ENCODE measurements at regions not wholly inside any gene's neighbourhood (a gene's known extent, or its start where the extent isn't known, plus 50 kb on each side); places are given as distances from the start of the nearest gene placed in this dataset.

DNA sequence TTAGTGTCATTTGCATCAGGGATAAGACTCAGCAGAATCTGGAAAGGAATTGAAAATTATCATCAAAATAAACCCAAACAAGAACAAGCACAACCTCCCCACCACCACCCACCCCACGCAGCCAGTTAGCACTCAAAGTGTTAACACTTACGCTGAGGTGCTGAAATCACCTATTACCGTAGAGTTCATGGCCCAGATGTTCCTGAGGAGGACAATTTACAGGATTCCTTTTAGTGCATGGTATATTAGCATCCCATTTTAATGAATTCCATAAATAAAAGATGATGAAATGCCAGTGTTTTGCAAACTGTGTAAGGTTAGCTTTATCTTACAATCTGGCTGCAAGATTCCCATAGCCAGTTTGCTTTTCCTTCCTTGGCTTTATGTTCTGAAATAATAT is 359.3 kb upstream of the SOX11 start:
- H3K9me3 ChIP-seq (ENCODE audit: control insufficient read depth, insufficient read depth, low read length), result no peaks in the 10 kb centered on the region

DNA sequence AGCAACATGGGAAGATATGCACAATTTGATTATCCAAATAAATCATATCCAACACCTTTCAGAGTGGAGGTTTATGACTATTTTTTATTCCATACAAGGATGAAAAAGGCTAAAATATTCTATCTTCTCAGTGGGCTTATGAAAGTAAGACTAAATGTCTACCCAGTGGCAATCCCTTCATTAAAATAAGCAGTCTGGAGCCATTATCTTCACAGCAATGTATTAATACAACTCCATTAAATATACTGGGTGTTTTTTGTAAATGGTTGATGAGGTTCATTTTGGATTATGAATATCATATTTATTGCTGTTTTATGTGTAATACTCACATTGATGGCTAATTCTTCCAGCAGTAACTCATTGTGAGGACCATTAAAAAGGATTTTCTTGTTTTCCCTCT is 352.7 kb upstream of the SOX11 start:
- Histone ChIP-seq H3K4me1 (ENCODE audit: insufficient read depth, low read length) (no peaks in the 10 kb centered on the region; the same call in 1 of the 2 replicates), H3K36me3 (ENCODE audit: insufficient read depth, low read length) (no peaks in the 10 kb centered on the region), H3K9ac (ENCODE audit: low read depth, low read length) (no peak overlapping the region), H3K9me3 (ENCODE audit: control insufficient read depth, insufficient read depth, low read length) (no peaks in the 10 kb centered on the region)

More for the DNA sequence above, 359.3 kb upstream of the SOX11 start:
- no peaks in the 10 kb centered on the region for H3K36me3 ChIP-seq (ENCODE audit: insufficient read depth, low read length)
- no peaks in the 10 kb centered on the region for H3K4me1 ChIP-seq (ENCODE audit: insufficient read depth, low read length)
- H3K9ac ChIP-seq (ENCODE audit: low read depth, low read length), result no peak overlapping the region

GRCh38 chr2:5343785-5344335 is 348.3 kb upstream of the SOX11 start:
- no peak overlapping the region for H3K9ac ChIP-seq (ENCODE audit: low read depth, low read length)
- H3K4me1 ChIP-seq (ENCODE audit: insufficient read depth, low read length), result no peaks in the 10 kb centered on the region; the same call in 1 of the 2 replicates
- no peaks in the 10 kb centered on the region for H3K36me3 ChIP-seq (ENCODE audit: insufficient read depth, low read length)
- H3K9me3 ChIP-seq (ENCODE audit: control insufficient read depth, insufficient read depth, low read length), result no peaks in the 10 kb centered on the region

DNA sequence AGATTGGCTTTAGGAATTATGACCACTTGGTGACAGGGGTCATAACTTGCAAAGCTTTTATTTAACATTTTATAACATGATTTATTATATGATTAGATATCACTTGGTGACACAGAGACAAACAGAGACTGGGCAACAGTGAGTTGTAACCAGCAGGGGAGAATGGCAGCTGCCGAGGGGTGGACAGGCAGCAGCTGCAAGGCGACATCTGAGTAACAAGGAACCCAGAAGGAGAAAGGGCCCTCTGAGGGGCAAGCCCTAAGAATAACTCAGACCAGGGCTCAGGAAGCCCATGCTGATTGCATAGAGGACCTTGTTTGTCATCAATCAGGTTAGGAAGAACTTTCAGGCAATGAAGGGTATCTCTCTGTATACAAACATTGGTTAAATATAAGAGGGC is 339.9 kb upstream of the SOX11 start:
- Histone ChIP-seq H3K9ac (ENCODE audit: low read depth, low read length) (no peak overlapping the region), H3K36me3 (ENCODE audit: insufficient read depth, low read length) (no peaks in the 10 kb centered on the region), H3K4me1 (ENCODE audit: insufficient read depth, low read length) (no peaks in the 10 kb centered on the region), H3K9me3 (ENCODE audit: control insufficient read depth, insufficient read depth, low read length) (peaks cover 3% of the 10 kb centered on the region; the same call in 1 of the 2 replicates)

DNA sequence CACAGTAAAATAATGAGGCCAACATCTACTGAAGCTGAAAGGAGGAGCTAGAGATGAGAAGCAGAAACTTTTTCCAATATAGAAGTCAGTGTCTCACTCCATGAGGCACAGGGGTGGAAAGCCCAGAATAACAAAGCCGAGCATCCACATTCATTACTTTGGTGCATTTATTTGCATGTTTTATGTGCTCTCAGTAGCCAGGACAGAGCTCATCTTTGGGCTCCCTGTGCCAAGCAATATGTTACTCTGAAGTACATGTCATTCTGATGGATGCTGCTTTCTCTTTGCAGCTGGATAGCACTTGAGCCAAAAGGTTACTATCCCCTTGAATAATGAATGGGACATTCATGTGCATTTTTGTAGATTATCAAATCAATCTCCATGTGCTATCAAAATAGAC is 338.6 kb upstream of the SOX11 start:
- Histone ChIP-seq H3K9me3 (ENCODE audit: control insufficient read depth, insufficient read depth, low read length) (peaks cover 3% of the 10 kb centered on the region; the same call in 1 of the 2 replicates), H3K4me1 (ENCODE audit: insufficient read depth, low read length) (no peaks in the 10 kb centered on the region), H3K36me3 (ENCODE audit: insufficient read depth, low read length) (no peaks in the 10 kb centered on the region), H3K9ac (ENCODE audit: low read depth, low read length) (no peak overlapping the region)

GRCh38 chr2:5359397-5359796 is 332.8 kb upstream of the SOX11 start:
- Histone ChIP-seq H3K36me3 (ENCODE audit: insufficient read depth, low read length) (no peaks in the 10 kb centered on the region), H3K9me3 (ENCODE audit: control insufficient read depth, insufficient read depth, low read length) (no peaks in the 10 kb centered on the region), H3K4me1 (ENCODE audit: insufficient read depth, low read length) (no peaks in the 10 kb centered on the region), H3K9ac (ENCODE audit: low read depth, low read length) (no peak overlapping the region)

- Histone ChIP-seq H3K9me3 (ENCODE audit: control insufficient read depth, insufficient read depth, low read length) (no peaks in the 10 kb centered on the region), H3K4me1 (ENCODE audit: insufficient read depth, low read length) (no peaks in the 10 kb centered on the region), H3K36me3 (ENCODE audit: insufficient read depth, low read length) (no peaks in the 10 kb centered on the region), H3K9ac (ENCODE audit: low read depth, low read length) (no peak overlapping the region)
Measured at GRCh38 chr2:5360081-5360480, 332.1 kb upstream of the SOX11 start.

DNA sequence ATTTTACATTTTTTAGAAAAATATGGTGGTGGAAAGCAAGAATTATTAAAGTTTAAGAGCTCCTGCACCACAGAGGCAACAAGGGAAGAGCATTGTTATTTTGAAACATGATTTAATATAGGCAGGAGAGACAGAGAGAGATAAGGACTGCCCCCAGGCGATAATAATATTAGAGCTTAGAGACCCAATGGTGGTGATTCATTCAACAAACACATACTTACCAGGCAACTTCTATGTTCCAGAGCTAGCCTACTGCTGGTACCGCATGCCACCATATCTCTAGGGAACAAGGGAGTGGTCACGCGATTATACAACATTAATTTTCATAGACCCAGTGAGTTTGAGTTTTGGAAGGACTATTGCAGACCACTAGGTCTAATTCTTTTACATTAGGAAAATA is 327.8 kb upstream of the SOX11 start:
- Histone ChIP-seq H3K36me3 (ENCODE audit: insufficient read depth, low read length) (no peaks in the 10 kb centered on the region), H3K4me1 (ENCODE audit: insufficient read depth, low read length) (no peaks in the 10 kb centered on the region; the same call in 1 of the 2 replicates), H3K9ac (ENCODE audit: low read depth, low read length) (no peak overlapping the region), H3K9me3 (ENCODE audit: control insufficient read depth, insufficient read depth, low read length) (no peaks in the 10 kb centered on the region)

DNA sequence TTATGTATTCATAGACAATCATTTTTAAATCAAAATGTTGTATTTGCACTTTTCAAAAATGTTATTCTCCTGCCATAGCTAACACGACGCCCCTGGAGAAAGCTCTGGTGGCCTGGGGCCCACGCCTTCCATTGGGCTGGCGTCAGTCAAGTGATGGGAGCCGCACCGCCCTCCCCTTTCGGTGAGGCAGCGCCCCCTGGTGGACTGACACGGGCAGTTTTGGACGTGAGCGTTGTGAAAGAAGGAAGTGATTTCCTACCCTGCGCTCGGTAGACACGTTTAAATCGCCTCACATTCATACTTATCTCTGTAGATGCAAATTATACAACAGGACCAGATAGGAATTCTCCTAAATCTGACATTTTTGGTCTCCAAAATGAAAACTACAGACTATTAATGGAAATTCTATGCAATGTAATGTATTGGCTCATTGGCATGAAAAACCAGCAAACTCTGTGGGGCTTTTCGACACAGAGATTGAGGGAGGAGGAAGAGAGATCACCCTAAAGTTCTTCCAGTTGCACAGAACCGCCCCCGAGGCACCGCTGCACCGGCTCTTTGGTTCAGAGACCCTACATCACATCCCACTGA is 326.2 kb upstream of the SOX11 start:
- no peaks in the 10 kb centered on the region; the same call in 1 of the 2 replicates for H3K4me1 ChIP-seq (ENCODE audit: insufficient read depth, low read length)
- H3K36me3 ChIP-seq (ENCODE audit: insufficient read depth, low read length), result no peaks in the 10 kb centered on the region
- no peaks in the 10 kb centered on the region for H3K9me3 ChIP-seq (ENCODE audit: control insufficient read depth, insufficient read depth, low read length)
- H3K9ac ChIP-seq (ENCODE audit: low read depth, low read length), result no peak overlapping the region

DNA sequence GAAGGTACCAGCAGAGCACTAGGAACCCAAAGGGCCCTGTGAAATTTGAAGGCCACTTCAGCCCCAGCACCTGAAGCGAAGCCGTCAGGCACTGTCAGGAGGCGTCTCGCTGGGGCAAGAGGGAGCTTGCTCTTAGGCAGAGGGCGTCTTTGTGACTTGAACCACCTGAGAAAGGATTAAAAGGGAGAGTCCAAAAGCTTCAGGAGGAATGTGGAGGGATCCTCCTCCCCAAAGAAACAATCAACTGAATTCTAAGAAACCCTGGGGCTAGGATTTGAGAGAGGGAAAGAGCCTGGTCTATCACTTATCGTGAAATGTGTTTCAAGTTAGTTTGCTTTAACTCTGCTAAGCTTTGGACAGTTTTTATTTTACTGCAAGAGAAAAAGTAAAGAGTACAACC is 324.9 kb upstream of the SOX11 start:
- H3K4me1 ChIP-seq (ENCODE audit: insufficient read depth, low read length), result peaks cover 3% of the 10 kb centered on the region; the same call in 1 of the 2 replicates
- no peaks in the 10 kb centered on the region for H3K9me3 ChIP-seq (ENCODE audit: control insufficient read depth, insufficient read depth, low read length)
- H3K36me3 ChIP-seq (ENCODE audit: insufficient read depth, low read length), result no peaks in the 10 kb centered on the region
- H3K9ac ChIP-seq (ENCODE audit: low read depth, low read length), result no peak overlapping the region

GRCh38 chr2:5368263-5368662 is 323.9 kb upstream of the SOX11 start:
- H3K36me3 ChIP-seq (ENCODE audit: insufficient read depth, low read length), result no peaks in the 10 kb centered on the region
- H3K9me3 ChIP-seq (ENCODE audit: control insufficient read depth, insufficient read depth, low read length), result no peaks in the 10 kb centered on the region
- no peak overlapping the region for H3K9ac ChIP-seq (ENCODE audit: low read depth, low read length)
- H3K4me1 ChIP-seq (ENCODE audit: insufficient read depth, low read length), result peaks cover 6% of the 10 kb centered on the region; the same call in 1 of the 2 replicates

GRCh38 chr2:5369510-5369909 is 322.7 kb upstream of the SOX11 start:
- no peak overlapping the region for H3K9ac ChIP-seq (ENCODE audit: low read depth, low read length)

DNA sequence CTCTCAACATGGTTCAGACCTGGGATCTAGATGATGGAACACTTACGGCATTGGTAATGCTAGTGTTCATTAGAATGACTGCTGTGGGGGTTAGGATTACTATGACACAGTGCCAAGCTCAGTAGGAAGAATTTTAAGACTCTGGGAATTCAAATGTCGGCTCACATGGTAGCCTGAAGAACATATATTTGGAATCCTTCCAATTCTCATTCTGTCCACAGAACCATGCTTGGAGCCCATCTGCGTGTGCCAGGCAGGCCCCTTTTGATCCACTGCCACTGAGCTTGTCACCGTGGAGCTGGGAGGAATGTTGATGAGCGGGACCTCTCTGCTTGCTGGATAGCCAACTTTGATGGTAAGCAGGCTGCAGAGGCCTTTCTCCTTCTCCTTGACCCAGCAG is 322.0 kb upstream of the SOX11 start:
- Histone ChIP-seq H3K4me1 (ENCODE audit: insufficient read depth, low read length) (peaks cover 22% of the 10 kb centered on the region; the same call in 1 of the 2 replicates), H3K9ac (ENCODE audit: low read depth, low read length) (no peak overlapping the region), H3K9me3 (ENCODE audit: control insufficient read depth, insufficient read depth, low read length) (no peaks in the 10 kb centered on the region), H3K36me3 (ENCODE audit: insufficient read depth, low read length) (no peaks in the 10 kb centered on the region)

More at GRCh38 chr2:5369510-5369909, 322.7 kb upstream of the SOX11 start:
- Histone ChIP-seq H3K4me1 (ENCODE audit: insufficient read depth, low read length) (peaks cover 18% of the 10 kb centered on the region; the same call in 1 of the 2 replicates), H3K9me3 (ENCODE audit: control insufficient read depth, insufficient read depth, low read length) (no peaks in the 10 kb centered on the region), H3K36me3 (ENCODE audit: insufficient read depth, low read length) (no peaks in the 10 kb centered on the region)

- no peak overlapping the region for H3K9ac ChIP-seq (ENCODE audit: low read depth, low read length)
- no peaks in the 10 kb centered on the region for H3K36me3 ChIP-seq (ENCODE audit: insufficient read depth, low read length)
- H3K4me1 ChIP-seq (ENCODE audit: insufficient read depth, low read length), result peaks cover 22% of the 10 kb centered on the region; the same call in 1 of the 2 replicates
- no peaks in the 10 kb centered on the region for H3K9me3 ChIP-seq (ENCODE audit: control insufficient read depth, insufficient read depth, low read length)
Measured at GRCh38 chr2:5372141-5372540, 320.0 kb upstream of the SOX11 start.

- Histone ChIP-seq H3K36me3 (ENCODE audit: insufficient read depth, low read length) (no peaks in the 10 kb centered on the region), H3K9me3 (ENCODE audit: control insufficient read depth, insufficient read depth, low read length) (no peaks in the 10 kb centered on the region), H3K4me1 (ENCODE audit: insufficient read depth, low read length) (peaks cover 22% of the 10 kb centered on the region; the same call in 1 of the 2 replicates), H3K9ac (ENCODE audit: low read depth, low read length) (peak overlapping the region; percentile 40)
Measured at GRCh38 chr2:5373200-5373599, 319.0 kb upstream of the SOX11 start.

Data from ES-I3 (cell line).